HG02571 (cell line): ENCODE measurements at regions not wholly inside any gene's neighbourhood (a gene's known extent, or its start where the extent isn't known, plus 50 kb on each side); places are given as distances from the start of the nearest gene placed in this dataset.

Source experiments
- ATAC-seq: cut with Tn5 transposase; IDR thresholded peaks from one replicate; pipeline ENCODE4 v1.9.1; 2021; ENCODE audit warnings: mild to moderate bottlenecking, moderate library complexity; ENCODE audit not compliant: unreplicated experiment

DNA sequence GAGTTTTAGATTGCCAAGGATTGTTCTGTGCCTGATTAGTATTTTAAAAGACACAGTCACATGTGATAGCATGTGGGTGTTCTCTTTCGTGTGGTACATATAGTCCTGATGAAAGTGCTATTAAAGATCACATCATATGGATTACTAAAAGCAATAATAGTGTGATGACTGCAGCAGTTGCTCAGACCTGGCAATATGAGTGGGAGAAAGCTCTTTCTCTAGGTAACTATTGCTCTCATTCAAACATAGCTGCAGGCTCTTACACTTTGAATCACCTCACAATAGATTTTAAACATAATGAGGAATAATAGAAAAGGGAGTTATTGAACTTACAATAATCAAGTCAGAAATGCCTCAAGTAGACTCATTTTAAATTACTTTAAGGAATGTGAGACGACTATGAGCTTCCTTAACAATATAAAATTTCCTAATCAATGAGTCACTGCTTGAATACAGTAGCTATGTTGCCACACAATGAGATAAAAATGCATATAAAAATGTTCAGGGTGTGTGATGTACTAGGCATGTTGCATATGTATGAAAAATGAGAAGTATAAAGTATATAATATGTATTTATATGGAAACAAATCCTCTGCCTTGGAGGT lies 452.1 kb downstream of the TMX3 start:
- ATAC-seq: no peak

DNA sequence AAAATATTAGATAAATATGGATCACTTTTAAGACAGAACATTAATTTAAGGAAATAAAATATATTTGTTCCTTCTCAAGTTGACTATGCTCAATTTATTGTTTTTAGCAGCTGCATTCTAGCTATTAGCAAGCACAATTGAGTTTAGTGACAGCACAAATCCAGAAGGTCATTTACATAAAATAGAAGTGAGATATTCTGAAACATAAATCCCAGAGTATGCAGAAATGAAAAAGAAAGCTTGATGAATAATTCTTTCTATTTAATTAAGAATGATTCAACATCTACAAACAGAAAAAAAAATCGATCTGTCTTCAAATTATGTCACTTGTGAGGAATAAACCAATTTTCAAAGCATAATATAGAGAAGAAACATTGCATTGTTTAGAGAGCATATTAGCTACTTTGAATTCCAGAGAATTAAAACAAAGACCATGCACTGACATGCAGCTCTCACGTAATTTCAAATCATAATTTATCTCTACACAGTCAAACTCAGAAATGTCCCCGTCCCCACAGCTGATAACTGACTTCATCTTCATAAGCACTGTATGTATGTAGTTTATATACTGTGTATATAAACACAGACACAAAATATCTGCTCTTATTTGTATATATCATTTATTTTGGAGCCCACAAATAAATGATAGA lies 458.4 kb downstream of the TMX3 start:
- no peak for ATAC-seq

DNA sequence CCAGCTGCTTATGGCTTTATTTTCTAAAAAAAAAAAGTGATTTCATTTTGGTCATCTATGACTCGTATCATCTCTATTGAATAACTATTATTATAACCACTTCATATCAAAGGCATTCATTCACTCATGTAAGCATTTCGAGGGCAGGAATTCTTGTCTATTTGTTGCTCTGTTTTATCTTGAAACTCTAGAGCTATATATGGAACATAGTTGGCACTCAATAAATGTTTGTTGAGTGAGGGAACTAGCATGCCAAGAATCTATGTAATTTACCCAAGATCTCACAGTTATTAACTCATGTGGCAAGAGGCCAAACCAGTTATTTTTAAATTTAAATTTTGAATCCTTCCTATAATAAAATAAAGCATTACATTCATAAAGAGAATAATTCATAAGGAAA lies 470.1 kb downstream of the TMX3 start:
- ATAC-seq: no peak

DNA sequence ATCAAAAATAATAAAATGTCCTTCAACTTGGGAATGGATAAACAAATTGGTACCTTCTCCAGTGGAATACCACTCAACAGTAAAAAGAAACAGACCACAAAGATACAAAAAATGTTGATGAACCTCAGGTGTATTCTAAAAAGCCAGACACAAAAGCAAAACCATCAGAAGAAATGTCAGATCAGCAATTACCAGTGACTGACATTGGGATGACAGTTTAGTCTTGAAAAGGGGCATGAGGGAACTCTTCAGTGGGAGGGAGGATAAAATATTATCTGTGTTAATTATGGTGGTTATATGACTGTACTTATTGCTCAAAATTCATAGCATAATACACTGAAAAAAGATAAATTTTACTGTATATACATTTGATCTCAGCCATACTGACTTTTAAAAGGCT lies 473.0 kb downstream of the TMX3 start:
- ATAC-seq: no peak

DNA sequence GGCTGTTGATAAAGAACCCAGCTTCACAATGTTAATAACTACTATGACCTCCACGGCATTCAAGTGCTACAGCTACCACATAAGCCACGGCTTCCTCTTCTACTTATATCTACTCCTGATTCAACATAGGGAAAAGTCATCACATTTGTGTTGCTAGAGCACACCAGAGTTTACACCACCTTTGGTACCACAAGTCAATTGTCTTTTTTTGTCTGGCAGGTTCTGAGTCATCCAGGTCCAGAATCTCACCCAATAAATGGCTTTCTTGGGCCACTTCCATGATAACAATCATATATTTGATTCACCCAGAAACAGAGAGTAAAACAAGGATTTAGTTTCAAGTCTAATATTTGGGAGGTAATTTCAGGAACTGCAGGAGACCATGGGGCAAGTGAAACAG lies 480.2 kb downstream of the TMX3 start:
- no peak for ATAC-seq

DNA sequence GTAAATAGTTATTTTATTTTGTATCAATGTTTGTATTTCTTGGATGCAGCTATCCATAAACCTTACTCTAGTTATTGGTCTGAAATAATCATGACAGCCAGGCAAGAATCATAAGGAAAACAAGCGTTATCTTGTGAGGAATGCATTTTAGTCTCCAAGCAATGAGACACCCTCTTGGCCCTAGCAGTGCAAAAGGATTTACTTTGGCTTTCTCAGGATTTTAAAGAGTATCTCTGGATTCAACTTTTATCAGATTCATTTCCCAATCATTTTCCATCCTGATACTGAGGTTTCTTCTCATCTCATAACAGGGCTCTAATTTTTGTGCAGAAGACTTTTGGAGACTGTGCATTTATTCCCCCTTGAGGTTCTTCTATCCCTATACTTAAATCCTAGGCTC lies 480.8 kb downstream of the TMX3 start:
- ATAC-seq: no peak

DNA sequence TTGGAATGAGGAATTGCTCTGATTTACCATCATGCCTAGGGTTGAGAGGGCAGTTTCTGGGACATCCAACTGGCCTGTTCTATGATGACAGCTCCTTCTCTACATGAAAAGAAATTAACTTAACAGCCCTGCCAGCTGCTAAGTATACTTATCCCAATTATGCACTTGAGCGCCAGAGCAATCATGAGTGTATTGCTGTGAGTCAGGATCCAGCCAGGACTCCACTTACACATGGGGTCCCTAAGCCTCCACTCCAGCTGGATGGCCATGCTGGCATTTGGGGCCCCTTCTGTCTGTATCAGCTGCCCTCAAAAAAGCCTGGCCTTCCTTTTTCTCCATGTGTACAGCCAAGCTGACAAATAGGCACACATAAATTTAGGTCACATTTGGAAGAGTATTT lies 481.9 kb downstream of the TMX3 start:
- no peak for ATAC-seq

DNA sequence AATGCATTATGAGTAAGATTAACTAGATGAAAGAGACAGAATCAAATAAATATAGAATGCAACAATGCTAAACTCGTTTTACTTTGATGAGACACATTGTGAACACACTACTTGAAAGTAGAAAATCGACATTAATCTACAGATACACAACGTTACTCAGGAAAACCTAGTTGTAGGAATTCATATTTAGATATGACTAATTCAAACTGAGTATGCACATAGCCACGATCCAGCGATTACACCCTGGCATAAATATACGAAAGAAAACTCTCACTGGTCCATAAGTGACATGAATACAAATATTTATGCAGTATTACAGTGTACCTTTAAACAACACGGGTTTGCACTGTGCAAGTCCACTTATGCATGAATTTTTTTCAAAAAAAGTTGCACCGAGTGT lies 485.6 kb downstream of the TMX3 start:
- no peak for ATAC-seq

DNA sequence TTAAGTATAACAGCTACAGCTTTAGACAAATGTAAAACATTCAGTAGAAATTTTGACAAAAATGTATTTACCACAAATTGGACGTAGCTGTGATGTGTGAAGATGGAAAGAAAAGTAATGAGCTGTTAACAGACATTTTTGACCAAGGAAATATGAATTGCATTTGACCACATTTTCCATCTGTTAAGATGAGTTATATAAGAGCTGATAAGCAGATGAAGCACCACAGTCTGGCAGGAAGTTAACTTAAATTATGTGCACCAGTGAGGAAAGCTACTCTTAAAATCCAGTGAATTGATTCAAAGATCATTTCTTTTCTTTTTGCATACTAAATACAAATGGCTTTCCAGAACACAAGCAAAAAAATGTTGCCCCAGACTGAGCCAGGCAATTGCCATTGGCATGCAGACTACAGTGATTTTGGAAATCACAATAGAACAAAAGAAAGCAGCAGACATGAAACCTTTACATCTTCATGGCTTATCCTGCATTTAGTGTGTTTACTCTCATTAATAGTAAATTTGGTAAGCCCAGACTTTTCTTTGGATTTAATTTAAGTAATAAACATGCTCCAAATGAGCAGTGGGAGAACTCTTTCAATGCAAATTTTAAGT lies 493.7 kb downstream of the TMX3 start:
- no peak for ATAC-seq

DNA sequence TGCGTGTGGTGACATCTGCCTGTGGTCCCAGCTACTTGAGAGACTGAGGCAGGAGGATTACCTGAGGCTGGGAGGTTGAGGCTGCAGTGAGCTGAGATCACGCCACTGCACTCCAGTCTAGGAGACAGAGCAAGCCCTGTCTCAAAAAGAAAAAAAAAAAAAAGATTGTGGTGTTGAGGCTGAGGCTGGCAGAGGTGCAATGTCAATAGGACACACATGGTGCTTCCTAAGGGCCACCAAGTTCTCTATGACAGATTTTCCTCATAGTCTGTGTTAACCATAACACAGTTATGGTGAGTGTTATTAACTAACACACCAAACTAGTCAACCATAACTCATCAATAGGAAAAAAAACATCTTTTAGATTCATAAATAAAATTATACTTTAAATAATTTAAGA lies 494.4 kb downstream of the TMX3 start:
- ATAC-seq: no peak

DNA sequence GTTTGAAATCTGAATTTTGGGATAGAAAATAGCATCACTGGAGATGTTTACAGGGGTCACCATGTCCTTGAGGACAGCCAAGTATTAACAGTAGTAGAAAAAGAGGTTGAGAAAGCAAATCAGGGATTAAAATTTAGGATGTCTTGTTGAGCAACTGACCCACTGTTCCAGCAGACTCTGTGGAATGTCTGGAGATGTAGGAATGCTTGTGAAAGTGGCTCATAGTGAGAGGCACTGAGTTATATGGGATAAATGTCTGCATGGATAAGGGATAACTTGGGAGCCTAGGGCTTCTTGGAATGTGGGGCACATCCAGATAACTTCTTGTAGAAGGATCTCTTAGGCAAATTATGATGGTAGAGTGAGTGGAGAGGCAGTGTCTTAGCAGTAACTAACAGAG lies 495.0 kb downstream of the TMX3 start:
- no peak for ATAC-seq

DNA sequence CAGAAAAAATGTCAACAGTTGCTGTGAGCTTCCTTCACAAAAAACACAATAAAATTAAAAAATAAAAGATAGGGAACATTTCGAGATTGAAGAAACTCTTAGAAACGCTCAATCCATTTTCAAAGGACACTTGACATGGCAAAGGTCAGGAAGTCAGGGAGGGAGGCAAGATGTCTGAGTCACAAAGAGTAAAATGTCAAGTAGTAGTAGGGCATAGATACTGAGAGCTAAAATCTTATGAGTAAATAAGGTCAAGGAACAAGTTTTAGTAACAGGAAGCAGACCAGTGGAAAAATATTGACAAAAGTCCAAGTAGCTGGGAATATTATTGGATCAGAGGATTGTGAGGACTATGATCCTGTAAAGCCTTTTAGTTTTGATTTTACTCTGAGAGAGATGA lies 495.6 kb downstream of the TMX3 start:
- no peak for ATAC-seq

DNA sequence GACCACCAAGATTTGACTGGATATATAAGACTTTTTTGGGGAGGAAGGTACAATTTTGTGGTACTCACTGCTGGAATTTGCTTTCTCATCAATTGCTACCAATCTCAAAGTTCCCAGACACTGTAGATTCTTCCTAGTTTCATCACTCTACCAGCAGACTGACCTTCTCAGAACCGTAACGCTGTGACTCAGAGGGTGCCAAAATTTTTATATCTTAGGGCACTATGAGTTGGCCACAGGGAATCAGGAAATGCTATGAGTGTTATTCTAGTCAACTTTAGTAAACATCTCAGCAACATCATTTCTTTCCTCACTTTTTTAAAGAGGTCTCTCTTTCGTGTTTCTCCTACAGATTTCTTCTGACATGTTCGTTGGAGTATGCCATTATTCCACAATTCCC lies 499.0 kb downstream of the TMX3 start:
- ATAC-seq: no peak

DNA sequence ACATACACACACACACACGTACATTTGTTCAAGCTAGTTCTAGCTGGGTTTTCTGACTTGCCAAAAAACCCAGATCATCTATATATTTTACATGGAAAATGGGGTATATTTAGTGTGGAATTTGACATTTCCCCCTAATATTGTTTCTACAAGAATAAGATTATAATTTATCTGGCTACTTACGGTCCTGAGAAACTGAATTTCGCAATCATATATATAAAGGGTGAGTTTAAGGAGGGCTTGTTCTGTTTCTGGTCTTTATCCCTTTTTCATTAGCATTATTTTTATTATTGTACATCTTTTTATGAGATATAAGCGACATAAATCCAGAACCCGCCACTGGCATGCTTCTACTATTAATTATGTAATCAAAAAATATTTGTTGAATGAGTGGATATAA lies 528.9 kb downstream of the TMX3 start:
- ATAC-seq: no peak

DNA sequence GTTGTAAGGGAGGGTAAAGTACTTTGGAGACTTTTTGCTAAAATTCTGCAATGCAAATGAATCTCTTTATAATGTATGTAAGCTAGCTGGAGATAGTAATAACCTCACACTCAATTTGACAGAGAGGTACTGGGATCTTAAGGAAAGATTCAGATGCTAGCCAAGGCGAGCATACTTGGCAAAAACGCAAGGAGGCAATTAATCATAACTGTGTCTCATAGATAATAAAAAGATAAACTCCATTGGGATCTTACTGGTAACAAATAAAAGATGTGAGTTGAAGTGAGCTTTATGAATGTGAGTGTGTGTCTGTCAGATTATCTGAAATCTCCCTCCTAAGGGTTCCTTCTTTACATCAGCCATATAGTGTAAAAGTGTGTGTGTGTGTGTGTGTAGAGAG lies 533.0 kb downstream of the TMX3 start:
- ATAC-seq: no peak

DNA sequence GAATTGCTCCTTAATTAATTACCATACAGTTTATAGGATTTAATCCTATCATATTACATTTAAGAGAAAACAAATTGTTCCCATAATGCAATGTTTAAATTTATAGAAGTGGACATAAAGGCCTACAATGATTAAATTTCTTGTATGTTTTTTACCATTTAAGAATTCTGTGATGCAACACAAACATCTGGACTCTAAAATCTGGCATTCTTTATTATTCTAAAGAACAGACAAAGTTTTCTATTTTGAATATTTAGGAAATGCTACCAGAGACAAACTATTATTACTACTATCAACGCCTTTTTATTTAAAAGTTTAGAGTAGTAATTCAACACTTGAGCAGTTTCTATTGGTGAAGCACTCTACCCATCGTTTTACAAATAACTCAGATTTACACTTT lies 535.1 kb downstream of the TMX3 start:
- ATAC-seq: no peak

DNA sequence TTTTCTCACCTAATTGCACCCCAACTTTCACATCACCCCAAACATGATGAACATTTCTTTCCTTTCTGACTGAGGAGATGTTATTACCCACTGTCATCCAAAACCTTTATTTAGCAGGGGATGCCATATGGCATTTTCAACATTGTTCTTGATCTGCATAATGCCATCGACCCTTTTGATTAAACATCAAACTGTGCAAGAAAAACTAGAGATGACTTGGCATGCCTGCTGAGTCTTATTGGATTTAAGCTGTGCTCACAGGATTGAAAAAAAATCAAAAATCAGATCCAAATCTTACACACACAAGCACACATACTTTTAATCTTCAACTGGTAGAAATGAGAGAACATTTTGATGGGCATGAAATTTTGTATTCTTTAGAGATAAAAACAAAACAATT lies 536.0 kb downstream of the TMX3 start:
- no peak for ATAC-seq

DNA sequence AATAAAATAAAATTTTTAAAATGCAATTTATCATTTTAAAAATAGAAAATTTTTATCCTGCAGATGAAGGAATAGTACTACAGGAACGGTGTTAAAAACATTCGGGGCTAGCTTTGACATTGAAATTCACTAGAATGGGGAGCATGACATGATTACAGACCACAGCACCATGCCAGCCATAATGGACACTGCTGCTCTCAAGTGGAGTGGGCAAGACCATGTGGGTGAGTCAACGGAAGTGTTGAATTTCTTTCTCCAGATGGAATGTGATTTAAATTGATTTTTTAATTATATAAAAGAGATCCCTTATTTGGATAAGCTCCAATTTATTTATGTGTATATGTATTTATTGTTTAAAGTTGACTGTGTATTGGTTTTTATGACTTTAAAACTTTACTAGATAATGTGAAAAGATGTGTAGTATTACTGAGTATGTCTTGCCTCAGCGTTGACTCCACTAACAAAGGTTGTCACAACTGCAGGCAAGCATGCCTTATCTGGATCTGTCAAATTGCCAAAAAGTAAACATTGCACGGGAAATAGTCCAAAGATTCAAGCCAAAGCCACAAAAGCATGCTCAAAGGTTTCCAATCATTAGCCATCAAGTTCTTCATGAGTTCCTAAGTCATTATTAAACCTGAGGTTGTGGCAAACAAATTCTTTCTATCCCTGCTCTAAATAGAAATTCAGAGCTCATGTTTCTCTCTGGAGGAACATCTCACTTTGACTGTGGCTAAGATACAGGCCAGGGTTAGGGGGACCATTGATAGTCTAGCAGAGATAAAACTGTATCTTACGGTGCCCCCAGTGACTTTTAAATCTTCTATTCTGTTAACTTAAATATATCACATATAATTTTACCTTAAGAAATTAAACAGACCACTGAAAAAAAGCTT lies 536.9 kb downstream of the TMX3 start:
- no peak for ATAC-seq

DNA sequence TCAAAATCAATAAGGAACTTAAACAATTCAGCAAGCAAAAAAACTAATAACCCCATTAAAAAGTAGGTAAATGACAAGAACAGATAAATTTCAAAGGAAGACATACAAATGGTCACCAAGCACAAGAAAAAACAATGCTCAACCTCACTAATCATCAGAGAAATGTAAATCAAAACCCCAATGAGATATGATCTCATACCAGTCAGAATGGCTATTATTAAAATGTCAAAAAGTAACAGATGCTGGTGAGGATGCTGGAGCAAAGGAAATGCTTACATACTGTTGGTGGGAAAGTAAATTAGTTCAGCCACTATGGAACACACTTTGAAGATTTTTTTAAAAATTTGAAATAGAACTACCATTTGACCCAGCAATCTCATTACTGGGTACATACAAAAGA lies 538.0 kb downstream of the TMX3 start:
- ATAC-seq: no peak

DNA sequence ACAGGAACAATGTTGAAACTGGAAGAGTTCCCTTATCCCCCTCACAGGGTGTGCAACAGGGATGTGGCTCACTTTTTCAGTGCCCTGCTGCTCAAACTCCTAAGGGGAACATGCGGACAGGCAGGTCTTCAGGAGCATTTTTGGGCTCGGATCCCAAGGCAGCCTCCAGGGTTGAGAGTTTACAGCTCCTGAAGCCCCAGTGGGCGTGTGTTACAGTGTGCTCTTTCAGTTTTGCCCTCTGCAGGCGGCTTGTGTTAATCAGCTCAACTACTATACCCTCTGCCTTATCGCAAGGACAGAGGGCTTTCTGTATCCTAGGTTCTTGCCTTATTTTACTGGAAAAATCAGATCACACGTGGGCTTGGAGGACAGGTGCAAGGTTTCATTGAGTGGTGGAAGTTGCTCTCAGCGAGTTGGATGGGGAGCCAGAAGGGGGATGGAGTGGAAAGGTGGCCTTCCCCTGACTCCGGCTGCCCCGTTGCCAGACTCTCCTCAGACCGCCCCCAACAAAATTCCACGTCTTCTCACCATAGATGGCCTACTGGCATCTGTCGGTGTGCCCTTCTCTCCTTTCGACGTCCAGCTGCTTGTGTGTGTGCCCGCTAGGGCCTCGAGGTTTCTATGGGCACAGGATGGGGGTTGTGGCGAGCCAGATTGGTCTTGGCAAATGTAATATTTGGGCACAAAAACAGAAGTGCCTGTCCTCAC lies 541.9 kb downstream of the TMX3 start:
- no peak for ATAC-seq

DNA sequence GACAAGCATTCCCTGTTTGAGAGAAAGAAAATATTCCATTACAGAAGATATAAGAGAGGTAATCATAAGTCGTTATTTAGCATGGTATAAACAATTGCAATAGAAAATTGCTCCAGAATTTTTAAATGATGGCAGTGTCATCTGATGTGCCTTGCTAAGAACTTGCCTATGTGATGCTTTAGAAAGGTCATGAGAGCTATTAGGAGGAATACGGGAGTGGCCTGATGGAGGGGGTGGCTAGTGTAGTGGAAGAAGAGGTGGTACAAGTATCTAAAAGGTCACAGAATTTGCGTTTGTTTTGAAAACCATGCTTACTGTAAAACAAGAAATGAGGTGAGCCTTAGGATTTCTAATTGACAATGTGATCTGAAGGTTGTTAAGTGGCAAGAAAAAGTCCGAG lies 550.0 kb downstream of the TMX3 start:
- ATAC-seq: no peak
